Neural cell (in vitro differentiated cells): ENCODE measurements at regions not wholly inside any gene's neighbourhood (a gene's known extent, or its start where the extent isn't known, plus 50 kb on each side); places are given as distances from the start of the nearest gene placed in this dataset.

ENCODE experiments used
- H2AFZ ChIP-seq: fragments of 200-600, 300-800 bp; sonication (generic), shearing (Covaris generic); 2 replicates; pipeline ENCODE4 v1.6.0; 2014; ENCODE audit warnings: low read depth, mild to moderate bottlenecking, antibody characterized with exemption, low read length, moderate library complexity
- H3F3A ChIP-seq: fragments of 200-600 bp; shearing (Covaris generic); 2 replicates; pipeline ENCODE4 v1.6.1; 2016; ENCODE audit warnings: mild to moderate bottlenecking, moderate library complexity, mixed read lengths, antibody characterized with exemption, low read length; ENCODE audit not compliant: insufficient read depth, poor library complexity, severe bottlenecking
- H3K27ac ChIP-seq: fragments of 200-600, 300-800 bp; sonication (generic), shearing (Covaris generic); 2 replicates; pipeline ENCODE4 v1.5.1; 2014; ENCODE audit warnings: mild to moderate bottlenecking, low read length, moderate library complexity
- H3K27me3 ChIP-seq: fragments of 300-800, 200-600 bp; sonication (generic), shearing (Covaris generic); 2 replicates; pipeline ENCODE4 v1.6.0; 2014; ENCODE audit warnings: mild to moderate bottlenecking, low read depth, low read length, moderate library complexity; ENCODE audit not compliant: insufficient read depth
- H3K36me3 ChIP-seq: fragments of 300-800, 200-600 bp; sonication (generic), shearing (Covaris generic); 2 replicates; pipeline ENCODE4 v1.5.1; 2014; ENCODE audit warnings: mild to moderate bottlenecking, antibody characterized with exemption, low read length, moderate library complexity; ENCODE audit not compliant: insufficient read depth
- H3K4me2 ChIP-seq: fragments of 300-800, 200-600 bp; sonication (generic), shearing (Covaris generic); 2 replicates; pipeline ENCODE4 v1.6.0; 2014; ENCODE audit warnings: mild to moderate bottlenecking, low read length
- H3K4me3 ChIP-seq: fragments of 300-800, 200-600 bp; sonication (generic), shearing (Covaris generic); 2 replicates; pipeline ENCODE4 v1.5.1; 2014; ENCODE audit warnings: mild to moderate bottlenecking, low read length, moderate library complexity
- H3K79me2 ChIP-seq: fragments of 200-600 bp; shearing (Covaris generic); replicated peaks from 2 replicates; pipeline ENCODE4 v1.6.0; 2014; ENCODE audit warnings: mild to moderate bottlenecking, low read length, moderate library complexity; ENCODE audit not compliant: insufficient read depth
- H3K9ac ChIP-seq: fragments of 300-800, 200-600 bp; sonication (generic), shearing (Covaris generic); 2 replicates; pipeline ENCODE4 v1.6.1; 2016; ENCODE audit warnings: mild to moderate bottlenecking, low read length, mixed read lengths
- H3K9me2 ChIP-seq: fragments of 200-600 bp; shearing (Covaris generic); 2 replicates; pipeline ENCODE4 v1.6.1; 2016; ENCODE audit warnings: mild to moderate bottlenecking, low read length, mixed read lengths; ENCODE audit not compliant: insufficient read depth
- H3K9me3 ChIP-seq: fragments of 200-600, 300-800 bp; sonication (generic), shearing (Covaris generic); 2 replicates; pipeline ENCODE4 v1.6.1; 2016; ENCODE audit warnings: mild to moderate bottlenecking, mixed run types, low read length, moderate library complexity, mixed read lengths
- H4K20me1 ChIP-seq: fragments of 200-600 bp; shearing (Covaris generic); 2 replicates; pipeline ENCODE4 v1.6.1; 2016; ENCODE audit warnings: mild to moderate bottlenecking, mixed run types; ENCODE audit not compliant: insufficient read depth
- CTCF ChIP-seq: fragments of 450-650 bp; IDR thresholded peaks from 2 replicates; pipeline ENCODE4 v1.5.1; 2014; ENCODE audit warnings: antibody characterized with exemption, mild to moderate bottlenecking, moderate library complexity; ENCODE audit not compliant: poor library complexity, severe bottlenecking
- EP300 ChIP-seq: fragments of 450-650 bp; conservative IDR thresholded peaks from 2 replicates; pipeline ENCODE4 v1.6.1; 2014; ENCODE audit warnings: antibody characterized with exemption, mild to moderate bottlenecking, moderate library complexity; ENCODE audit not compliant: poor library complexity, severe bottlenecking
- EZH2 ChIP-seq: fragments of 200-600, 300-800 bp; shearing (Covaris generic), sonication (generic); IDR thresholded peaks from 2 replicates; pipeline ENCODE4 v1.6.1; 2014; ENCODE audit warnings: antibody characterized with exemption, low read length, borderline replicate concordance, mild to moderate bottlenecking; ENCODE audit not compliant: insufficient read depth, poor library complexity, severe bottlenecking
- MXI1 ChIP-seq: fragments of 450-650 bp; conservative IDR thresholded peaks from 2 replicates; pipeline ENCODE4 v1.6.1; 2014; ENCODE audit warnings: antibody characterized with exemption, mild to moderate bottlenecking; ENCODE audit not compliant: poor library complexity, severe bottlenecking
- POLR2AphosphoS5 ChIP-seq: IDR thresholded peaks from 2 replicates; pipeline ENCODE4 v1.6.1; 2012
- RAD21 ChIP-seq: fragments of 450-650 bp; conservative IDR thresholded peaks from 2 replicates; pipeline ENCODE4 v1.6.1; 2014; ENCODE audit warnings: antibody characterized with exemption, mild to moderate bottlenecking, moderate library complexity
- SMC3 ChIP-seq: fragments of 450-650 bp; conservative IDR thresholded peaks from 2 replicates; pipeline ENCODE4 v1.6.1; 2014; ENCODE audit warnings: antibody characterized with exemption, mild to moderate bottlenecking, moderate library complexity; ENCODE audit not compliant: poor library complexity
- TAF1 ChIP-seq: IDR thresholded peaks from 2 replicates; pipeline ENCODE4 v1.6.1; 2012; ENCODE audit warnings: low read depth
- TF ChIP-seq, protein P1 (sequence below): IDR thresholded peaks from 2 replicates; pipeline ENCODE4 v1.6.1; 2012; ENCODE audit warnings: borderline replicate concordance

- no peaks in the 10 kb centered on the region for H3K9me2 ChIP-seq
- no peaks in the 10 kb centered on the region for H3K9me3 ChIP-seq
- H3K36me3 ChIP-seq = no peaks in the 10 kb centered on the region
- H4K20me1 ChIP-seq = no peaks in the 10 kb centered on the region
- no peak overlapping the region for H3K27ac ChIP-seq
- no peak overlapping the region for H3K4me3 ChIP-seq
- H3K4me2 ChIP-seq = no peak overlapping the region
- no peak for TF ChIP-seq EP300
- no peak for TF ChIP-seq POLR2AphosphoS5
- no peak for TF ChIP-seq CTCF
- TF ChIP-seq SMC3 = no peak
- TF ChIP-seq MXI1 = no peak
- TF ChIP-seq EZH2 = no peak
- TF ChIP-seq, protein P1, sequence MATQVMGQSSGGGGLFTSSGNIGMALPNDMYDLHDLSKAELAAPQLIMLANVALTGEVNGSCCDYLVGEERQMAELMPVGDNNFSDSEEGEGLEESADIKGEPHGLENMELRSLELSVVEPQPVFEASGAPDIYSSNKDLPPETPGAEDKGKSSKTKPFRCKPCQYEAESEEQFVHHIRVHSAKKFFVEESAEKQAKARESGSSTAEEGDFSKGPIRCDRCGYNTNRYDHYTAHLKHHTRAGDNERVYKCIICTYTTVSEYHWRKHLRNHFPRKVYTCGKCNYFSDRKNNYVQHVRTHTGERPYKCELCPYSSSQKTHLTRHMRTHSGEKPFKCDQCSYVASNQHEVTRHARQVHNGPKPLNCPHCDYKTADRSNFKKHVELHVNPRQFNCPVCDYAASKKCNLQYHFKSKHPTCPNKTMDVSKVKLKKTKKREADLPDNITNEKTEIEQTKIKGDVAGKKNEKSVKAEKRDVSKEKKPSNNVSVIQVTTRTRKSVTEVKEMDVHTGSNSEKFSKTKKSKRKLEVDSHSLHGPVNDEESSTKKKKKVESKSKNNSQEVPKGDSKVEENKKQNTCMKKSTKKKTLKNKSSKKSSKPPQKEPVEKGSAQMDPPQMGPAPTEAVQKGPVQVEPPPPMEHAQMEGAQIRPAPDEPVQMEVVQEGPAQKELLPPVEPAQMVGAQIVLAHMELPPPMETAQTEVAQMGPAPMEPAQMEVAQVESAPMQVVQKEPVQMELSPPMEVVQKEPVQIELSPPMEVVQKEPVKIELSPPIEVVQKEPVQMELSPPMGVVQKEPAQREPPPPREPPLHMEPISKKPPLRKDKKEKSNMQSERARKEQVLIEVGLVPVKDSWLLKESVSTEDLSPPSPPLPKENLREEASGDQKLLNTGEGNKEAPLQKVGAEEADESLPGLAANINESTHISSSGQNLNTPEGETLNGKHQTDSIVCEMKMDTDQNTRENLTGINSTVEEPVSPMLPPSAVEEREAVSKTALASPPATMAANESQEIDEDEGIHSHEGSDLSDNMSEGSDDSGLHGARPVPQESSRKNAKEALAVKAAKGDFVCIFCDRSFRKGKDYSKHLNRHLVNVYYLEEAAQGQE = no peak
- TF ChIP-seq TAF1 = no peak
- no peak for TF ChIP-seq RAD21
- no peaks in the 10 kb centered on the region for H3K79me2 ChIP-seq
- H3K27me3 ChIP-seq = no peaks in the 10 kb centered on the region
- no peak overlapping the region for H3K9ac ChIP-seq
- H2AFZ ChIP-seq = no peak overlapping the region
- H3F3A ChIP-seq = no peaks in the 10 kb centered on the region
Observed at GRCh38 chr14:53460544-53460943, 307.4 kb upstream of the DDHD1 start.

DNA sequence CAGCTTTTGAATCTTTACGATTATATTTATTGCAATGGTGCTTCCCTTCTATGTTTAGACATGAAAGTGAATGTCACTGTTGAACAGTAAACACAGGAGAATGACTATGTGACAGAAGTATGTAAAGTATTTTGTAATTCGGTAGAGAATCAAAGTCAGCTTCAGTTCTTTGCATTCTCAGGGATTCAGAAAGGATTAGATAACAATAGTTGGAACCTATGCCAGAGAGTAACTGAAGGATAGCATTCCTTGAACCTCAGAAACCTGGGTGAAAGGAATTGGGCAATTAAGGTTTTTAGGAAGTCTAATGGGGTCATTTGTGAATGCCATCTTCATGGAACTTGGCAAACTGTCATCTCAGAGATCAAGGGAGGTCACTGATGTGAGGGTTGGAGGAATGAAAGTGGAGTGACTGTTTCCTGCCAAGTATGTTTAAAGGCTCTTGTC is 305.3 kb upstream of the DDHD1 start:
- no peak overlapping the region for H3K4me3 ChIP-seq
- H3K27me3 ChIP-seq = no peaks in the 10 kb centered on the region
- no peaks in the 10 kb centered on the region for H3K79me2 ChIP-seq
- H3K9me3 ChIP-seq = no peaks in the 10 kb centered on the region
- H3K9ac ChIP-seq = no peak overlapping the region
- no peak overlapping the region for H2AFZ ChIP-seq
- no peaks in the 10 kb centered on the region for H3F3A ChIP-seq
- TF ChIP-seq POLR2AphosphoS5 (no peak), MXI1 (no peak), RAD21 (no peak), SMC3 (no peak)
- TF ChIP-seq, protein P1 = no peak
- no peak overlapping the region for H3K4me2 ChIP-seq
- H3K36me3 ChIP-seq = no peaks in the 10 kb centered on the region
- no peak overlapping the region for H3K27ac ChIP-seq
- H3K9me2 ChIP-seq = no peaks in the 10 kb centered on the region
- H4K20me1 ChIP-seq = no peaks in the 10 kb centered on the region
